CD4-positive, alpha-beta memory T cell (primary cell): ENCODE measurements at regions not wholly inside any gene's neighbourhood (a gene's known extent, or its start where the extent isn't known, plus 50 kb on each side); places are given as distances from the start of the nearest gene placed in this dataset.

ENCODE experiments used
- CTCF ChIA-PET: fragments of 350-600 bp; sonication (Branson Sonifier 250); formaldehyde crosslinking; loops from one replicate; lab custom pipeline; 2021; ENCODE audit warnings: inconsistent platforms; ENCODE audit not compliant: partially characterized antibody; lab: Charles Lee
- POLR2A ChIA-PET: fragments of 350-600 bp; sonication (Branson Sonifier 250); formaldehyde crosslinking; loops from one replicate; lab custom pipeline; 2021; ENCODE audit not compliant: partially characterized antibody; lab: Charles Lee
- DNase-seq, 5 donors: peaks; one replicate each; pipeline versions ENCODE4 v3.0.0 to v3.0.0-alpha.2; 2020 to 2022; ENCODE audit warnings: mixed read lengths in 1 of 5
- H3K27ac ChIP-seq: one replicate; pipeline ENCODE4 v1.7.0; 2013; ENCODE audit warnings: low read depth, low read length
- H3K27me3 ChIP-seq: 2 replicates; pipeline ENCODE4 v1.7.0; 2013; ENCODE audit warnings: mild to moderate bottlenecking, low read length, moderate library complexity; ENCODE audit not compliant: insufficient read depth
- H3K36me3 ChIP-seq: 2 replicates; pipeline ENCODE4 v1.7.0; 2013; ENCODE audit warnings: mild to moderate bottlenecking, low read length, moderate library complexity; ENCODE audit not compliant: insufficient read depth
- H3K4me1 ChIP-seq: 2 replicates; pipeline ENCODE4 v1.7.0; 2013; ENCODE audit warnings: mild to moderate bottlenecking, low read length, moderate library complexity; ENCODE audit not compliant: insufficient read depth
- H3K4me3 ChIP-seq, 2 donors: one replicate each; pipeline ENCODE4 v1.7.0; 2013; ENCODE audit warnings: low read length in 2 of 2, mild to moderate bottlenecking in 1 of 2
- H3K9me3 ChIP-seq, 2 donors: one replicate each; pipeline ENCODE4 v1.7.0; 2013; ENCODE audit warnings: low read length in 2 of 2, control low read depth in 1 of 2; ENCODE audit not compliant: control insufficient read depth in 1 of 2
- H3K27ac Mint-ChIP-seq, 7 donors: one replicate each; pipeline ENCODE4 v1.8.0; 2020 to 2021; ENCODE audit warnings: mixed read lengths in 7 of 7, mild to moderate bottlenecking in 6 of 7, inconsistent platforms in 3 of 7, moderate library complexity in 3 of 7
- H3K27me3 Mint-ChIP-seq, 2 donors: one replicate each; pipeline ENCODE4 v1.8.0; 2020 to 2021; ENCODE audit warnings: mixed read lengths in 2 of 2
- H3K36me3 Mint-ChIP-seq, 2 donors: one replicate each; pipeline ENCODE4 v1.8.0; 2020 to 2021; ENCODE audit warnings: mixed read lengths in 2 of 2, inconsistent platforms in 1 of 2, mild to moderate bottlenecking in 1 of 2
- H3K4me1 Mint-ChIP-seq, 4 donors: one replicate each; pipeline ENCODE4 v1.8.0; 2020 to 2021; ENCODE audit warnings: mixed read lengths in 4 of 4, mild to moderate bottlenecking in 1 of 4
- H3K4me3 Mint-ChIP-seq, 8 donors: one replicate each; pipeline ENCODE4 v1.8.0; 2020 to 2021; ENCODE audit warnings: mixed read lengths in 8 of 8, mild to moderate bottlenecking in 7 of 8, moderate library complexity in 6 of 8, inconsistent platforms in 3 of 8
- H3K9me3 Mint-ChIP-seq, 8 donors: one replicate each; pipeline ENCODE4 v1.8.0; 2020 to 2021; ENCODE audit warnings: mixed read lengths in 8 of 8, mild to moderate bottlenecking in 5 of 8, inconsistent platforms in 3 of 8, moderate library complexity in 1 of 8
- intact Hi-C: fragments of 100-400 bp; cut with micrococcal nuclease; formaldehyde crosslinking; loops from one replicate; pipeline ENCODE4 v1.15.1; 2023

GRCh38 chr1:39116860-39117728 is 87.4 kb upstream of the MACF1 start:
- peak overlapping the region in 1 of 7 donors; percentile 16 for H3K27ac Mint-ChIP-seq
- intact Hi-C loops = no loop called here
- POLR2A ChIA-PET = no interaction called here

GRCh38 chr1:39117899-39118450 is 86.5 kb upstream of the MACF1 start:
- Mint-ChIP-seq H3K27ac (no peak overlapping the region), H3K36me3 (peaks cover 0 to 2% of the 10 kb centered on the region in 2 donors), H3K4me3 (no peak overlapping the region), H3K4me1 (peaks cover 0 to 1% (median 0%) of the 10 kb centered on the region in 4 donors), H3K9me3 (no peaks in the 10 kb centered on the region), H3K27me3 (no peaks in the 10 kb centered on the region)
- ChIA-PET CTCF (no interaction called here), POLR2A (no interaction called here)
- no peaks in the 10 kb centered on the region for H3K4me1 ChIP-seq
- no peak overlapping the region for H3K4me3 ChIP-seq
- intact Hi-C loops = no loop called here
- no peak overlapping the region for H3K27ac ChIP-seq
- DNase-seq = no peak
- no peaks in the 10 kb centered on the region for H3K9me3 ChIP-seq
- no peaks in the 10 kb centered on the region for H3K36me3 ChIP-seq
- H3K27me3 ChIP-seq = no peaks in the 10 kb centered on the region

More at GRCh38 chr1:39116860-39117728, 87.4 kb upstream of the MACF1 start:
- Histone ChIP-seq H3K27ac (no peak overlapping the region), H3K27me3 (no peaks in the 10 kb centered on the region), H3K9me3 (no peaks in the 10 kb centered on the region), H3K4me3 (no peak overlapping the region), H3K36me3 (no peaks in the 10 kb centered on the region), H3K4me1 (no peaks in the 10 kb centered on the region)
- CTCF ChIA-PET = no interaction called here
- no peaks in the 10 kb centered on the region for H3K9me3 Mint-ChIP-seq
- peaks cover 0 to 1% (median 0%) of the 10 kb centered on the region in 4 donors for H3K4me1 Mint-ChIP-seq
- no peaks in the 10 kb centered on the region for H3K27me3 Mint-ChIP-seq
- peaks cover 0 to 4% of the 10 kb centered on the region in 2 donors for H3K36me3 Mint-ChIP-seq
- no peak for DNase-seq
- no peak overlapping the region for H3K4me3 Mint-ChIP-seq

- Mint-ChIP-seq H3K4me1 (peaks cover 0 to 1% (median 0%) of the 10 kb centered on the region in 4 donors), H3K9me3 (no peaks in the 10 kb centered on the region), H3K4me3 (no peak overlapping the region), H3K27ac (no peak overlapping the region), H3K27me3 (no peaks in the 10 kb centered on the region), H3K36me3 (no peaks in the 10 kb centered on the region)
- no peak overlapping the region for H3K4me3 ChIP-seq
- H3K27ac ChIP-seq = no peak overlapping the region
- H3K4me1 ChIP-seq = no peaks in the 10 kb centered on the region
- H3K36me3 ChIP-seq = no peaks in the 10 kb centered on the region
- no peaks in the 10 kb centered on the region for H3K9me3 ChIP-seq
- intact Hi-C loops = no loop called here
- CTCF ChIA-PET = no interaction called here
- H3K27me3 ChIP-seq = no peaks in the 10 kb centered on the region
- DNase-seq = no peak
- POLR2A ChIA-PET = interaction anchor here (0.7 kb wide), 1 partner anchor 8 kb away, joined by 4 read pairs; no protein-coding TSS in a partner anchor
Observed at GRCh38 chr1:39122056-39122455, 82.4 kb upstream of the MACF1 start.

GRCh38 chr1:39124282-39124681 is 80.2 kb upstream of the MACF1 start:
- Mint-ChIP-seq H3K27ac (no peak overlapping the region), H3K27me3 (no peaks in the 10 kb centered on the region), H3K4me3 (no peak overlapping the region), H3K36me3 (no peaks in the 10 kb centered on the region), H3K9me3 (peaks cover 0 to 2% (median 0%) of the 10 kb centered on the region in 8 donors), H3K4me1 (peaks cover 0 to 3% (median 0%) of the 10 kb centered on the region in 4 donors)
- ChIA-PET POLR2A (no interaction called here), CTCF (no interaction called here)
- DNase-seq = no peak
- H3K9me3 ChIP-seq = no peaks in the 10 kb centered on the region
- H3K36me3 ChIP-seq = no peaks in the 10 kb centered on the region
- H3K4me1 ChIP-seq = no peaks in the 10 kb centered on the region
- intact Hi-C loops = no loop called here
- H3K4me3 ChIP-seq = no peak overlapping the region
- H3K27me3 ChIP-seq = no peaks in the 10 kb centered on the region
- H3K27ac ChIP-seq = no peak overlapping the region

GRCh38 chr1:39127513-39127912 is 77.0 kb upstream of the MACF1 start:
- no peak overlapping the region for H3K4me3 Mint-ChIP-seq
- peaks cover 0 to 9% (median under 1%) of the 10 kb centered on the region in 4 donors for H3K4me1 Mint-ChIP-seq
- H3K27ac Mint-ChIP-seq = no peak overlapping the region
- no peaks in the 10 kb centered on the region for H3K27me3 Mint-ChIP-seq
- Histone ChIP-seq H3K9me3 (no peaks in the 10 kb centered on the region), H3K27ac (no peak overlapping the region), H3K27me3 (no peaks in the 10 kb centered on the region), H3K36me3 (no peaks in the 10 kb centered on the region), H3K4me1 (no peaks in the 10 kb centered on the region), H3K4me3 (no peak overlapping the region)
- H3K36me3 Mint-ChIP-seq = no peaks in the 10 kb centered on the region
- peaks cover 0 to 2% (median 0%) of the 10 kb centered on the region in 8 donors for H3K9me3 Mint-ChIP-seq
- intact Hi-C loops = no loop called here
- no peak for DNase-seq
- ChIA-PET POLR2A (no interaction called here), CTCF (no interaction called here)

- Mint-ChIP-seq H3K9me3 (peaks cover 0 to 2% (median 0%) of the 10 kb centered on the region in 8 donors), H3K27me3 (no peaks in the 10 kb centered on the region), H3K27ac (no peak overlapping the region), H3K4me3 (no peak overlapping the region), H3K36me3 (no peaks in the 10 kb centered on the region), H3K4me1 (peaks cover 0 to 7% (median under 1%) of the 10 kb centered on the region in 4 donors)
- H3K27ac ChIP-seq = no peak overlapping the region
- no peaks in the 10 kb centered on the region for H3K9me3 ChIP-seq
- DNase-seq = no peak
- H3K4me3 ChIP-seq = no peak overlapping the region
- no peaks in the 10 kb centered on the region for H3K27me3 ChIP-seq
- intact Hi-C loops = no loop called here
- H3K4me1 ChIP-seq = no peaks in the 10 kb centered on the region
- CTCF ChIA-PET = interaction anchor here (1.0 kb wide), 1 partner anchor 29 kb away, joined by 4 read pairs; no protein-coding TSS in a partner anchor
- no peaks in the 10 kb centered on the region for H3K36me3 ChIP-seq
- POLR2A ChIA-PET = no interaction called here
Observed at GRCh38 chr1:39128126-39128525, 76.4 kb upstream of the MACF1 start.

GRCh38 chr1:39128959-39129358 is 75.5 kb upstream of the MACF1 start:
- Histone ChIP-seq H3K4me3 (no peak overlapping the region), H3K36me3 (no peaks in the 10 kb centered on the region), H3K27me3 (no peaks in the 10 kb centered on the region), H3K9me3 (no peaks in the 10 kb centered on the region), H3K27ac (no peak overlapping the region), H3K4me1 (no peaks in the 10 kb centered on the region)
- DNase-seq = no peak
- CTCF ChIA-PET = interaction anchor here (1.0 kb wide), 1 partner anchor 30 kb away, joined by 4 read pairs; no protein-coding TSS in a partner anchor
- H3K4me1 Mint-ChIP-seq = peaks cover 0 to 7% (median under 1%) of the 10 kb centered on the region in 4 donors
- intact Hi-C loops = no loop called here
- H3K9me3 Mint-ChIP-seq = peaks cover 0 to 2% (median 0%) of the 10 kb centered on the region in 8 donors
- POLR2A ChIA-PET = no interaction called here
- no peak overlapping the region for H3K4me3 Mint-ChIP-seq
- peak overlapping the region in 1 of 7 donors; percentile 14 for H3K27ac Mint-ChIP-seq
- no peaks in the 10 kb centered on the region for H3K27me3 Mint-ChIP-seq
- H3K36me3 Mint-ChIP-seq = no peaks in the 10 kb centered on the region
